ENCODE measurements at regions not wholly inside any gene's neighbourhood (a gene's known extent, or its start where the extent isn't known, plus 50 kb on each side); places are given as distances from the start of the nearest gene placed in this dataset.

- TF ChIP-seq CTCF (IDR thresholded peaks at IDR 0.05; ENCODE audit: low read depth, low read length) = no peak
- H3K27ac ChIP-seq (ENCODE audit: low read depth, low read length) = peak overlapping the region; percentile 40
- H3K27me3 ChIP-seq (ENCODE audit: control insufficient read depth, insufficient read depth, low read length) = no peaks in the 10 kb centered on the region
- H3K9me3 ChIP-seq (ENCODE audit: control insufficient read depth, insufficient read depth, low read length) = peaks cover 9% of the 10 kb centered on the region; the same call in 1 of the 2 replicates
- no peak for DNase-seq (ENCODE audit: low read depth, low spot score)
- CTCF ChIA-PET = interaction anchor here (0.8 kb wide), 1 partner anchor 158 kb away, joined by 3 read pairs; no protein-coding TSS in a partner anchor
- H3K4me3 ChIP-seq (ENCODE audit: low read depth, low read length) = no peak overlapping the region
- POLR2A ChIA-PET = no interaction called here
Measured at GRCh38 chr3:59653405-59654122, 603.7 kb upstream of the CFAP20DC start.

GRCh38 chr3:59644479-59645402, 594.9 kb upstream of the CFAP20DC start:
- CTCF ChIA-PET = interaction anchor here (1.3 kb wide), 1 partner anchor 165 kb away, joined by 3 read pairs; no protein-coding TSS in a partner anchor
- H3K27ac ChIP-seq (ENCODE audit: low read depth, low read length) = no peak overlapping the region
- POLR2A ChIA-PET = interaction anchor here (0.7 kb wide), 1 partner anchor 11 kb away, joined by 3 read pairs; no protein-coding TSS in a partner anchor
- H3K4me3 ChIP-seq (ENCODE audit: low read depth, low read length) = no peak overlapping the region
- TF ChIP-seq CTCF (IDR thresholded peaks at IDR 0.05; ENCODE audit: low read depth, low read length) = no peak
- peaks cover 5% of the 10 kb centered on the region; the same call in 1 of the 2 replicates for H3K9me3 ChIP-seq (ENCODE audit: control insufficient read depth, insufficient read depth, low read length)
- H3K27me3 ChIP-seq (ENCODE audit: control insufficient read depth, insufficient read depth, low read length) = peaks cover 15% of the 10 kb centered on the region
- DNase-seq (ENCODE audit: low read depth, low spot score) = no peak

- no peak overlapping the region for H3K27ac ChIP-seq (ENCODE audit: low read depth, low read length)
- peaks cover 17% of the 10 kb centered on the region for H3K27me3 ChIP-seq (ENCODE audit: control insufficient read depth, insufficient read depth, low read length)
- H3K4me3 ChIP-seq (ENCODE audit: low read depth, low read length) = no peak overlapping the region
- no peak for DNase-seq (ENCODE audit: low read depth, low spot score)
- no peaks in the 10 kb centered on the region for H3K9me3 ChIP-seq (ENCODE audit: control insufficient read depth, insufficient read depth, low read length)
- POLR2A ChIA-PET = interaction anchor here (1.2 kb wide), 1 partner anchor 216 kb away, joined by 3 read pairs; no protein-coding TSS in a partner anchor
- TF ChIP-seq CTCF (IDR thresholded peaks at IDR 0.05; ENCODE audit: low read depth, low read length) = no peak
- CTCF ChIA-PET = interaction anchor here (0.7 to 1.1 kb wide), 2 partner anchors 66 to 216 kb away, joined by 4 read pairs; no protein-coding TSS in a partner anchor
Measured at GRCh38 chr3:59641169-59641899, 591.5 kb upstream of the CFAP20DC start.

- Histone ChIP-seq H3K27ac (ENCODE audit: low read depth, low read length) (peak overlapping the region; percentile 57), H3K27me3 (ENCODE audit: control insufficient read depth, insufficient read depth, low read length) (no peaks in the 10 kb centered on the region), H3K4me3 (ENCODE audit: low read depth, low read length) (no peak overlapping the region), H3K9me3 (ENCODE audit: control insufficient read depth, insufficient read depth, low read length) (no peaks in the 10 kb centered on the region)
- ChIA-PET CTCF (interaction anchor here (0.6 kb wide), 1 partner anchor 58 kb away, joined by 3 read pairs; no protein-coding TSS in a partner anchor), POLR2A (interaction anchor here (0.6 kb wide), 1 partner anchor 27 kb away, joined by 3 read pairs; no protein-coding TSS in a partner anchor)
- TF ChIP-seq CTCF (IDR thresholded peaks at IDR 0.05; ENCODE audit: low read depth, low read length) = no peak
- peak; percentile 58 for DNase-seq (ENCODE audit: low read depth, low spot score)
Measured at GRCh38 chr3:59632760-59633573, 583.1 kb upstream of the CFAP20DC start.
